ENCODE measurements at regions not wholly inside any gene's neighbourhood (a gene's known extent, or its start where the extent isn't known, plus 50 kb on each side); places are given as distances from the start of the nearest gene placed in this dataset.

GRCh38 chr12:14213542-14213941, 151.9 kb upstream of the ATF7IP start:
- no peaks in the 10 kb centered on the region for H3K36me3 ChIP-seq (ENCODE audit: insufficient read depth)
- no peaks in the 10 kb centered on the region for H3K27me3 ChIP-seq (ENCODE audit: insufficient read depth)
- H2AFZ ChIP-seq, result no peak overlapping the region
- TF ChIP-seq REST (IDR thresholded peaks at IDR 0.05; ENCODE audit: unreplicated experiment), result no peak
- TF ChIP-seq NANOG (IDR thresholded peaks at IDR 0.05; ENCODE audit: borderline replicate concordance), result no peak
- TF ChIP-seq POLR2AphosphoS5 (IDR thresholded peaks at IDR 0.05; ENCODE audit: low read depth), result no peak
- TF ChIP-seq STAT1 (IDR thresholded peaks at IDR 0.05; ENCODE audit: unreplicated experiment), result no peak
- TF ChIP-seq ETS1 (IDR thresholded peaks at IDR 0.05), result no peak
- H3F3A ChIP-seq (replicated peaks; ENCODE audit: low read depth), result no peaks in the 10 kb centered on the region
- peaks cover 12% of the 10 kb centered on the region; the same call in 1 of the 2 replicates for H3K9me2 ChIP-seq (ENCODE audit: insufficient read depth)
- Mint-ChIP-seq H3K4me3 (no peak overlapping the region), H3K27me3 (ENCODE audit: insufficient read depth, low read depth, poor library complexity) (no peaks in the 10 kb centered on the region), H3K27ac (no peak overlapping the region), H3K9me3 (no peaks in the 10 kb centered on the region), H3K36me3 (ENCODE audit: low read depth) (no peaks in the 10 kb centered on the region), H3K4me1 (peaks cover 13% of the 10 kb centered on the region)
- no peak overlapping the region for H3K27ac ChIP-seq (ENCODE audit: low read depth)
- no peak overlapping the region for H3K4me2 ChIP-seq
- DNase-seq (ENCODE audit: low spot score), result no peak
- no peaks in the 10 kb centered on the region for H3K79me2 ChIP-seq (replicated peaks; ENCODE audit: insufficient read depth)
- H3K4me1 ChIP-seq (ENCODE audit: insufficient read depth), result peaks cover 7% of the 10 kb centered on the region; the same call in 1 of the 2 replicates
- no peak for ATAC-seq
- H4K20me1 ChIP-seq (replicated peaks; ENCODE audit: insufficient read depth), result no peaks in the 10 kb centered on the region
- H3K4me3 ChIP-seq, result no peak overlapping the region

GRCh38 chr12:14214495-14214894, 151.0 kb upstream of the ATF7IP start:
- no peak overlapping the region for H3K4me3 ChIP-seq
- no peaks in the 10 kb centered on the region for H3K27me3 ChIP-seq (ENCODE audit: insufficient read depth)
- H3K9me3 Mint-ChIP-seq, result no peaks in the 10 kb centered on the region
- H3K4me1 Mint-ChIP-seq, result peaks cover 12% of the 10 kb centered on the region
- no peaks in the 10 kb centered on the region for H3K79me2 ChIP-seq (replicated peaks; ENCODE audit: insufficient read depth)
- H3K27me3 Mint-ChIP-seq (ENCODE audit: insufficient read depth, low read depth, poor library complexity), result no peaks in the 10 kb centered on the region
- no peak overlapping the region for H3K4me3 Mint-ChIP-seq
- H3K4me2 ChIP-seq, result no peak overlapping the region
- H3F3A ChIP-seq (replicated peaks; ENCODE audit: low read depth), result no peaks in the 10 kb centered on the region
- no peaks in the 10 kb centered on the region for H4K20me1 ChIP-seq (replicated peaks; ENCODE audit: insufficient read depth)
- H3K4me1 ChIP-seq (ENCODE audit: insufficient read depth), result peaks cover 7% of the 10 kb centered on the region; the same call in 1 of the 2 replicates
- no peak overlapping the region for H2AFZ ChIP-seq
- H3K27ac Mint-ChIP-seq, result no peak overlapping the region
- H3K27ac ChIP-seq (ENCODE audit: low read depth), result no peak overlapping the region
- DNase-seq (ENCODE audit: low spot score) (no peak), ATAC-seq (no peak)
- H3K9me2 ChIP-seq (ENCODE audit: insufficient read depth), result peaks cover 12% of the 10 kb centered on the region; the same call in 1 of the 2 replicates
- no peaks in the 10 kb centered on the region for H3K36me3 ChIP-seq (ENCODE audit: insufficient read depth)
- no peaks in the 10 kb centered on the region for H3K36me3 Mint-ChIP-seq (ENCODE audit: low read depth)
- TF ChIP-seq JUNB (IDR thresholded peaks at IDR 0.05; ENCODE audit: unreplicated experiment) (no peak), ZNF331 (CRISPR knock-in tag; IDR thresholded peaks at IDR 0.05; ENCODE audit: low read depth) (no peak), ZNF462 (CRISPR knock-in tag; IDR thresholded peaks at IDR 0.05) (no peak), CTCF (conservative IDR thresholded peaks at IDR 0.05; ENCODE audit: low read depth in 2 of 2) (no peak), EZH2phosphoT487 (IDR thresholded peaks at IDR 0.05; ENCODE audit: unreplicated experiment) (no peak)

Data from GM23338 (cell line).